GM12873 (cell line): ENCODE measurements at regions not wholly inside any gene's neighbourhood (a gene's known extent, or its start where the extent isn't known, plus 50 kb on each side); places are given as distances from the start of the nearest gene placed in this dataset.

Experiments used
- TF ChIP-seq, protein P1 (sequence below): IDR thresholded peaks from 2 replicates; pipeline ENCODE4 v1.5.1; 2012; ENCODE audit warnings: low read depth, mild to moderate bottlenecking, moderate library complexity, low read length, control low read depth; ENCODE audit not compliant: insufficient read depth; ENCODE audit errors: missing control alignments

DNA sequence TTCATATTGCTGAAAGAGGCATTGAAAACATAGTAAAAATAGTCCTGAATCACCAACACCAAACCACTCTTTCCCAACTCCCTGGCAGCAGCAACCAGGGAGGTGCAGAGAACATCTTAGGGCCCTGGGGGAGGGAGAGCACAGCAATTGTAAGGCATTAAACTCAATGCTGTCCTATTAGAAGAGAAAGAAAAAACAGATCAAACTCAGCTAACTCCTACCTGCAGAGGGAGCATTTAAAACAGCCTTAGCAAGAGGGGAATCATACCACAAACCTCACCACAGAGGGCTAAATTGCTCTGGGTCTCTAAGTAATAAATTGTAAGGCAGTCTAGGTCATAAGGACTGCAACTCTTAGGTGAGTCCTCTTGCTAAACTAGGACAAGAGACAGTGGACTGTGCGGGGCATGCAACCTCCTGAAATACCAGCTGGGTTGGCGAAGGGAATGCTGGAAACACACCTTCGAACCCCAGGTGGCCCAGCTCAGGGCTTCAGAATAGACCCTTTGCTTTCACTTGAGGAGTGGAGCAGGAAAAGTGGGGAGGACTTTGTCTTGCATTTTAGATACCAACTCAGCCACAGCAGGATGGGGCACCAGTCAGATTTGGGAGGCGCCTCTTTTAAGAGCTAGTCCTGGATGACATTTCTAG is 697.1 kb upstream of the FAT3 start:
- TF ChIP-seq, protein P1, sequence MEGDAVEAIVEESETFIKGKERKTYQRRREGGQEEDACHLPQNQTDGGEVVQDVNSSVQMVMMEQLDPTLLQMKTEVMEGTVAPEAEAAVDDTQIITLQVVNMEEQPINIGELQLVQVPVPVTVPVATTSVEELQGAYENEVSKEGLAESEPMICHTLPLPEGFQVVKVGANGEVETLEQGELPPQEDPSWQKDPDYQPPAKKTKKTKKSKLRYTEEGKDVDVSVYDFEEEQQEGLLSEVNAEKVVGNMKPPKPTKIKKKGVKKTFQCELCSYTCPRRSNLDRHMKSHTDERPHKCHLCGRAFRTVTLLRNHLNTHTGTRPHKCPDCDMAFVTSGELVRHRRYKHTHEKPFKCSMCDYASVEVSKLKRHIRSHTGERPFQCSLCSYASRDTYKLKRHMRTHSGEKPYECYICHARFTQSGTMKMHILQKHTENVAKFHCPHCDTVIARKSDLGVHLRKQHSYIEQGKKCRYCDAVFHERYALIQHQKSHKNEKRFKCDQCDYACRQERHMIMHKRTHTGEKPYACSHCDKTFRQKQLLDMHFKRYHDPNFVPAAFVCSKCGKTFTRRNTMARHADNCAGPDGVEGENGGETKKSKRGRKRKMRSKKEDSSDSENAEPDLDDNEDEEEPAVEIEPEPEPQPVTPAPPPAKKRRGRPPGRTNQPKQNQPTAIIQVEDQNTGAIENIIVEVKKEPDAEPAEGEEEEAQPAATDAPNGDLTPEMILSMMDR, result no peak

DNA sequence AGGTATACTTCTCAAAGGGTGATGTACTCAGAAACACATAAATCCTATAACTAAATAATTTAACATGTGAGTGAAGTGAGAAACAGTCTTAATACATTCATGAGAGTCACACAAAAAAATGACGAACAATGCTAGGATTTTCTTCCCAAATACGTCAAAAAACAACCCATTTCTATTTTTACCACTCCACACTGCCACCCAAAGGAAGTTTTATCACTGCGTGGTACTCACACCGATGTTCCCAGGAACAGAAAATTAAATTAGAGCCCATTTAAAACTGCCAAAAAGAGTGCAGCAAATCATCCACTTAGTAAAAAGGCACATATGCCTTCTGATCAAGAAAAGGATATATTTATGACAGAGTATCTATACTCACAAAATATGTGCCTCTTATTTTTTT is 710.9 kb upstream of the FAT3 start:
- TF ChIP-seq, protein P1, result no peak

DNA sequence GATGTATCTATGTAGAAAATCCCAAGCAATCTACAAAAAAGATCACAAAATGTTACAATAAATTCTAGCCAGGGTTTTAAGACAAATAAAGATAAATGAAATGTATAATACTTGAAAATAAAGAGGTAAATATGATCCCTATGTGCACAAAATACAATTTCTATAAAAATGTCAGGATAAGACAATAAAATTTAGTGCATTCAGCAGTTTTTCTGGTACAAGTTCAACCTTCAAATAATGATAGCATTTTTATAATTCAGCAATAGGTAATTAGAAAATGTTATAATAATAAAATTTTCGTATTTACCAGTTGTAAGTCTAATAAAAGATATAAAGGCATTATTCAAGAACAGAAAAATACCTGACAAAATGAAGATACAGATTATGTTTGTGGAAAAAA is 726.8 kb upstream of the FAT3 start:
- TF ChIP-seq, protein P1, result no peak

DNA sequence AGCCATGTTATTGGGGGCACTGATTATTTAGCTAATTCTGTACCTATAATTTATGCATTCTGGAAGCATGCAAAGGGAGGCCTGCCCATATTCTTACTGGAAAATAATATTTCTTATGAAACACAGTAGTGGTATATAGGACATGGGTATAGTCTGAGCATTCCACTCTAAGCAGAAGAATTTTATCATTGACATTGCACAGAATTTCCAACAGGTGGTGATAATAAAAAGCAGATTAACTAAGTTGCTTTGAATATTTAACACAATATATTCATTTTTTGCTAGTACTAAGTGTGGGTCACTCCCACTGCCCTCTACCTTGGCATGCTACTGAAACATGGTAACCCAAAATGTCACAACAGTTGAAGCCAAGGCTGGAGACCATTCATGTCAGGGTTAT is 728.8 kb upstream of the FAT3 start:
- TF ChIP-seq, protein P1, result no peak

DNA sequence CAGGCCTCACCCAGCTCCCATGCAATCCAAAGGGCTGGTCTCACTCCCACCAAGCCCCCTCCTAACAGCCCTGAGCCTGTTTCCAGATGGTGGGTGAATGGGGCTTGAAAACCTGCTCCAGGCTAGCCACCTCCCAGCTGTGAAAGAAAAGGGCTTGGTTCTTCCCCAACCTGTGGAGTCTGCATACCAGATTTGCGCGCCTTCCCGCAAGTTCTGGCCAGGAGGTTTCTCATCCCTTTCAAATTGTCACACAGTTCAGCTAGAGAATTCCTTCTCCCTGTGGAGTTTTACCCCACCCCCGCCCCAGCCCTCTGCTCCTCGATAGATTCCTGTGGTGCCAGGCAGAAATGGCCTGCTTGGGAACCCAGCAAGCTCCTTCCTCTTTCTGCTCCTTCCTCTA is 734.6 kb upstream of the FAT3 start:
- TF ChIP-seq, protein P1, result no peak

DNA sequence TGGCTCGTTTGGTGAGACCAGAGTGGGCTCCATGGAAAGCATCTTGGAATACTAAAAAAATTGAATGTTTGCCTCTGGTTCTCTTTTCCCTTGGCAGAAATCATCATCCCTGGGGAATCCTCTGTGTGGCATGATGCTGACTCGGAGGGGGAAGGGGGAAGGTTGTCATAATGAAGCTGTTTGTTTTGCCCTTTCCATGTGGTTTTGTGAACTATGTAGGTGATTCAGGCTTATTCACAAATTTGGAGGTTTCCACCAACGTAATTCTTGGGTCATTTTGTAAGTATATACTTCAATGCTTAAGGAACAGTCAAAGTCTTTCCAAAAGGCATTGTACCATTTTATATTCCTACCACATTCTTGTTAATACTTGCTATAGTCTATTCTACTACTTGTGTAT is 754.0 kb upstream of the FAT3 start:
- TF ChIP-seq, protein P1, result no peak

DNA sequence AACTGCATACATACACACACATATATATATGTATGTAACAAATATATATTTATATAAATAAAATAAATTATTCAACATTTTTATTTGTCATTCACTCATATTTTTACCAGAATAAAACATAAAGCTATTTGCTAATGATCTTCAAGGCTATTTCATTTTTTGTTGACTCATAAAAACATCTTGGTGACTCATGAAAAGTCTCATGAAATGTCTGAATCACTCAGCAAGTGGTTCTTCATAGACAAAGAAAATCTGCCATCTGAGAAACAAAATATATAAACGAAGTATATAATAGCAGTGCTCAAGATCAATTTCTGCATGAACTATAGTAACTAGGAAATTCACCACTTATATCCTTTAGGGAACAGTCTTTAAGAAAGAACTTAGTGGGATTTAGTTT is 764.8 kb upstream of the FAT3 start:
- TF ChIP-seq, protein P1, result no peak
